HepG2 (cell line): ENCODE measurements at regions not wholly inside any gene's neighbourhood (a gene's known extent, or its start where the extent isn't known, plus 50 kb on each side); places are given as distances from the start of the nearest gene placed in this dataset.

Source experiments
- ATAC-seq: fragments of 200-7000 bp; cut with Tn5 transposase; 3 replicates; pipeline ENCODE4 v1.9.1; 2020; ENCODE audit warnings: mild to moderate bottlenecking, moderate library complexity
- BruUV-seq: library from RNA; stranded (reverse); fragments of 400-500 nt; replicated peaks from 2 replicates; lab custom pipeline; 2021; lab: Mats Ljungman, UMichigan
- CTCF ChIA-PET: fragments of 300-600 bp; formaldehyde crosslinking; extraction: SDS; loops from one replicate; lab custom pipeline; 2021; ENCODE audit warnings: low total read pairs, inconsistent platforms, low intra/inter-chr PET ratio; lab: Yijun Ruan, JAX
- POLR2A ChIA-PET: fragments of 350-600 bp; sonication (Branson Sonifier 250); formaldehyde crosslinking; loops from one replicate; lab custom pipeline; 2020; ENCODE audit warnings: antibody characterized with exemption, inconsistent platforms; lab: Yijun Ruan, JAX
- DNase-seq: peaks from one replicate; pipeline ENCODE4 v3.0.0-alpha.2; 2015; ENCODE audit warnings: low spot score
- FAIRE-seq: peaks from 3 replicates; lab custom pipeline; 2011; peaks lifted over from hg19 to GRCh38; lab: Jason Lieb, UNC
- H2AFZ ChIP-seq: one replicate; pipeline ENCODE4 v1.6.1; 2011; ENCODE audit warnings: low read length, inconsistent platforms
- H3K27ac ChIP-seq: fragments of 300-600 bp; 3 replicates; pipeline ENCODE4 v1.8.0; 2011; ENCODE audit warnings: mixed run types, mild to moderate bottlenecking, mixed read lengths, low read length, inconsistent platforms; ENCODE audit not compliant: insufficient read depth; ENCODE audit errors: extremely low read length
- H3K27me3 ChIP-seq, 2 experiments: fragments of 200-600 bp in 1 of 2; 2 replicates in 1 of 2; 3 replicates in 1 of 2; pipeline versions ENCODE4 v1.6.0 to v1.8.0; 2011; ENCODE audit warnings: low read length in 2 of 2, mild to moderate bottlenecking in 2 of 2, moderate library complexity in 2 of 2, inconsistent platforms in 1 of 2; ENCODE audit not compliant: insufficient read depth in 2 of 2, control insufficient read depth in 1 of 2
- H3K36me3 ChIP-seq, 2 experiments: fragments of 200-600 bp in 1 of 2; replicated peaks in 1 of 2; 2 replicates in 1 of 2; 3 replicates in 1 of 2; pipeline versions ENCODE4 v1.5.1 to v1.8.0; 2011; ENCODE audit warnings: low read length in 2 of 2, inconsistent platforms in 1 of 2; ENCODE audit not compliant: insufficient read depth in 2 of 2, control insufficient read depth in 1 of 2
- H3K4me1 ChIP-seq: 2 replicates; pipeline ENCODE4 v1.5.1; 2012; ENCODE audit warnings: low read length, inconsistent platforms; ENCODE audit not compliant: insufficient read depth
- H3K4me2 ChIP-seq: 2 replicates; pipeline ENCODE4 v1.6.0; 2011; ENCODE audit warnings: low read depth, low read length, inconsistent platforms
- H3K4me3 ChIP-seq, 3 experiments: fragments of 200-600 bp in 1 of 3; sonication (generic), shearing (Covaris generic) in 1 of 3; replicated peaks in 1 of 3; 2 replicates each; pipeline ENCODE4 v1.5.1; 2011 to 2016; ENCODE audit warnings: low read length in 3 of 3, inconsistent platforms in 2 of 3, low read depth in 2 of 3, mild to moderate bottlenecking in 2 of 3, control low read depth in 1 of 3, mixed read lengths in 1 of 3; ENCODE audit not compliant: insufficient read depth in 1 of 3
- H3K79me2 ChIP-seq: one replicate; pipeline ENCODE4 v1.6.1; 2011; ENCODE audit warnings: low read length, inconsistent platforms; ENCODE audit not compliant: insufficient read depth
- H3K9ac ChIP-seq: 2 replicates; pipeline ENCODE4 v1.6.0; 2011; ENCODE audit warnings: mild to moderate bottlenecking, low read depth, low read length, inconsistent platforms; ENCODE audit not compliant: insufficient read depth
- H3K9me3 ChIP-seq: 2 replicates; pipeline ENCODE4 v1.5.1; 2012; ENCODE audit warnings: mild to moderate bottlenecking, low read length
- H4K20me1 ChIP-seq: 2 replicates; pipeline ENCODE4 v1.6.0; 2011; ENCODE audit warnings: inconsistent platforms, mild to moderate bottlenecking, low read length, moderate library complexity; ENCODE audit not compliant: insufficient read depth
- CEBPZ ChIP-seq: IDR thresholded peaks from 2 replicates; pipeline ENCODE4 v1.6.1; 2012; ENCODE audit warnings: low read length, improper control_type of control experiment
- HES4 ChIP-seq: sonication (generic); formaldehyde crosslinking; IDR thresholded peaks from 2 replicates; pipeline ENCODE4 v1.9.0; 2021; ENCODE audit warnings: mild to moderate bottlenecking, missing genetic modification reagents, borderline replicate concordance
- MED13 ChIP-seq: sonication (generic); formaldehyde crosslinking; IDR thresholded peaks from 2 replicates; pipeline ENCODE4 v1.5.0; 2020; ENCODE audit warnings: missing genetic modification reagents
- RBAK ChIP-seq: sonication (generic); formaldehyde crosslinking; IDR thresholded peaks from 2 replicates; pipeline ENCODE4 v1.5.1; 2020; ENCODE audit warnings: mild to moderate bottlenecking, missing genetic modification reagents
- TFDP1 ChIP-seq: IDR thresholded peaks from 2 replicates; pipeline ENCODE4 v1.6.1; 2016; ENCODE audit warnings: missing compliant biosample characterization, missing genetic modification reagents, borderline replicate concordance
- ZBTB46 ChIP-seq: sonication (generic); formaldehyde crosslinking; IDR thresholded peaks from 2 replicates; pipeline ENCODE4 v1.4.0; 2020; ENCODE audit warnings: mild to moderate bottlenecking, missing genetic modification reagents, borderline replicate concordance
- ZBTB8A ChIP-seq: sonication (generic); formaldehyde crosslinking; IDR thresholded peaks from 2 replicates; pipeline ENCODE4 v1.4.0; 2020; ENCODE audit warnings: mild to moderate bottlenecking, low read depth, missing genetic modification reagents, borderline replicate concordance
- ZFP62 ChIP-seq: sonication (generic); formaldehyde crosslinking; IDR thresholded peaks from 2 replicates; pipeline ENCODE4 v1.4.0; 2020; ENCODE audit warnings: missing genetic modification reagents
- ZNF546 ChIP-seq: sonication (generic); formaldehyde crosslinking; conservative IDR thresholded peaks from 2 replicates; pipeline ENCODE4 v1.8.1; 2023; ENCODE audit warnings: mild to moderate bottlenecking, missing genetic modification reagents
- WGBS: methylation state at CpG from one replicate; pipeline ENCODE4 v1.1.6; 2017; ENCODE audit warnings: low lambda C conversion rate; 5-methylcytosine and 5-hydroxymethylcytosine counted together
- in situ Hi-C: cut with HindIII; loops from 2 replicates; pipeline ENCODE4 v1.10.0; 2017; ENCODE audit warnings: low pct_unique_long_range_greater_than_20kb; ENCODE audit not compliant: extremely low pct_ligation_motif_present
- intact Hi-C: fragments of 100-400 bp; cut with micrococcal nuclease; formaldehyde crosslinking; loops from one replicate; pipeline ENCODE4 v1.10.0; 2022; ENCODE audit not compliant: unreplicated experiment

GRCh38 chr16:86923656-86924055 is 345.3 kb downstream of the FOXL1 start:
- no peaks in the 10 kb centered on the region for H4K20me1 ChIP-seq
- H3K4me1 ChIP-seq = no peaks in the 10 kb centered on the region
- H3K4me3 ChIP-seq = no peak overlapping the region
- DNase-seq (no peak), FAIRE-seq (no peak), ATAC-seq (no peak)
- intact Hi-C loops (no loop called here), in situ Hi-C loops (no loop called here)
- no TSS peak for BruUV-seq
- no peaks in the 10 kb centered on the region for H3K36me3 ChIP-seq
- no peaks in the 10 kb centered on the region for H3K9me3 ChIP-seq
- peaks cover 7 to 60% of the 10 kb centered on the region in 2 experiments for H3K27me3 ChIP-seq
- ChIA-PET POLR2A (no interaction called here), CTCF (no interaction called here)
- H2AFZ ChIP-seq = no peak overlapping the region
- 9% methylated on average over 4 of the region's 4 CpGs for WGBS
- no peak overlapping the region for H3K4me2 ChIP-seq
- TF ChIP-seq ZFP62 (CRISPR knock-in tag) (no peak), TFDP1 (CRISPR knock-in tag) (no peak), CEBPZ (no peak), RBAK (no peak), MED13 (CRISPR knock-in tag) (no peak), ZBTB46 (CRISPR knock-in tag) (no peak), ZNF546 (CRISPR knock-in tag) (no peak), HES4 (CRISPR knock-in tag) (no peak), ZBTB8A (CRISPR knock-in tag) (no peak)
- no peak overlapping the region for H3K9ac ChIP-seq
- no peaks in the 10 kb centered on the region for H3K79me2 ChIP-seq
- H3K27ac ChIP-seq = no peak overlapping the region
